ENCODE measurements at regions not wholly inside any gene's neighbourhood (a gene's known extent, or its start where the extent isn't known, plus 50 kb on each side); places are given as distances from the start of the nearest gene placed in this dataset.
"Not testable (repeated sequence)": the region's sequence is repeated elsewhere in the genome, so short reads cannot be mapped to it uniquely, and the experiment has no call there.

- DNase-seq (ENCODE audit: low read depth in 1 of 2, low spot score in 1 of 2): not testable (repeated sequence)
These were observed 567.9 kb upstream of the HS3ST1 start for GRCh38 chr4:11996581-11996980.

- no peak for DNase-seq (ENCODE audit: low read depth in 1 of 2, low spot score in 1 of 2)
These were observed 548.1 kb upstream of the HS3ST1 start for GRCh38 chr4:11976726-11977263.

GRCh38 chr4:11973270-11973669 is 544.6 kb upstream of the HS3ST1 start:
- no peak for DNase-seq (ENCODE audit: low read depth in 1 of 2, low spot score in 1 of 2)

GRCh38 chr4:11970754-11971153 is 542.1 kb upstream of the HS3ST1 start:
- no peak for DNase-seq (ENCODE audit: low read depth in 1 of 2, low spot score in 1 of 2)

- DNase-seq (ENCODE audit: low read depth in 1 of 2, low spot score in 1 of 2): no peak
These were observed 538.1 kb upstream of the HS3ST1 start for GRCh38 chr4:11966782-11967181.

- DNase-seq (ENCODE audit: low read depth in 1 of 2, low spot score in 1 of 2): no peak
These were observed 525.4 kb upstream of the HS3ST1 start for GRCh38 chr4:11954093-11954492.

- no peak for DNase-seq (ENCODE audit: low read depth in 1 of 2, low spot score in 1 of 2)
These were observed 520.7 kb upstream of the HS3ST1 start for GRCh38 chr4:11949355-11949754.

GRCh38 chr4:11947629-11948028 is 518.9 kb upstream of the HS3ST1 start:
- DNase-seq (ENCODE audit: low read depth in 1 of 2, low spot score in 1 of 2): not testable (repeated sequence)

- no peak for DNase-seq (ENCODE audit: low read depth in 1 of 2, low spot score in 1 of 2)
These were observed 509.2 kb upstream of the HS3ST1 start for GRCh38 chr4:11937941-11938340.

- DNase-seq (ENCODE audit: low read depth in 1 of 2, low spot score in 1 of 2): no peak
These were observed 502.6 kb upstream of the HS3ST1 start for GRCh38 chr4:11931266-11931820.

GRCh38 chr4:11929080-11929479 is 500.4 kb upstream of the HS3ST1 start:
- no peak for DNase-seq (ENCODE audit: low read depth in 1 of 2, low spot score in 1 of 2)

GRCh38 chr4:11919316-11919715 is 490.6 kb upstream of the HS3ST1 start:
- no peak for DNase-seq (ENCODE audit: low read depth in 1 of 2, low spot score in 1 of 2)

GRCh38 chr4:11914406-11914805 is 485.7 kb upstream of the HS3ST1 start:
- DNase-seq (ENCODE audit: low read depth in 1 of 2, low spot score in 1 of 2): no peak

- DNase-seq (ENCODE audit: low read depth in 1 of 2, low spot score in 1 of 2): no peak
These were observed 484.2 kb upstream of the HS3ST1 start for GRCh38 chr4:11912886-11913285.

GRCh38 chr4:11910812-11911211 is 482.1 kb upstream of the HS3ST1 start:
- no peak for DNase-seq (ENCODE audit: low read depth in 1 of 2, low spot score in 1 of 2)

- no peak for DNase-seq (ENCODE audit: low read depth in 1 of 2, low spot score in 1 of 2)
These were observed 480.0 kb upstream of the HS3ST1 start for GRCh38 chr4:11908712-11909111.

- no peak for DNase-seq (ENCODE audit: low read depth in 1 of 2, low spot score in 1 of 2)
These were observed 479.5 kb upstream of the HS3ST1 start for GRCh38 chr4:11908205-11908604.

GRCh38 chr4:11904846-11905739 is 476.4 kb upstream of the HS3ST1 start:
- DNase-seq (ENCODE audit: low read depth in 1 of 2, low spot score in 1 of 2): no peak

- DNase-seq (ENCODE audit: low read depth in 1 of 2, low spot score in 1 of 2): no peak
These were observed 475.4 kb upstream of the HS3ST1 start for GRCh38 chr4:11904117-11904535.

GRCh38 chr4:11901089-11901488 is 472.4 kb upstream of the HS3ST1 start:
- no peak for DNase-seq (ENCODE audit: low read depth in 1 of 2, low spot score in 1 of 2)

- no peak for DNase-seq (ENCODE audit: low read depth in 1 of 2, low spot score in 1 of 2)
These were observed 471.7 kb upstream of the HS3ST1 start for GRCh38 chr4:11900359-11900758.

GRCh38 chr4:11898796-11899195 is 470.1 kb upstream of the HS3ST1 start:
- DNase-seq (ENCODE audit: low read depth in 1 of 2, low spot score in 1 of 2): no peak

All from activated CD4-positive, alpha-beta T cell treated with anti-CD3 and anti-CD28 coated beads, Interleukin-2, amount 50 U/mL, for 24 hours (primary cell).